ENCODE measurements at regions not wholly inside any gene's neighbourhood (a gene's known extent, or its start where the extent isn't known, plus 50 kb on each side); places are given as distances from the start of the nearest gene placed in this dataset.

DNA sequence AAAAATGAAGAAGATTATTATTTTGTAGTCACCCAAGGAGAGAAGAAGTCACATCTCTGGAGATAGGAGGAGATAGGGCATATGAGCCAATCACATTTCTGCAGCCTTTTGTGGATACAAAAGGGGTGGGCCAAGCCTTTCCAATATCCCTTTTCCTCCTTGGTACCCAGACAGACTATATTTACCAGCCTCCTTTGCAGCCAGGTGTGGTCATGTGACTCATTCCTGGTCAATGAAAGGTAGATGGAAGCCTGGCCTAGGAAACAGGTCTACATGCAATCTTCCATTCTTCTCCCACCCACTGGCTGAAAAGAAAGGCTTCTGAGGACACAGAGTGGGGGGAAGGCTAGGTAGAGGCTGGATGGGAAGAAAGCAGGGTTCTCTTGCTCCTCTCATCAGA lies 58.1 kb upstream of the ERG start:
- Histone ChIP-seq H2AFZ (ENCODE audit: low read depth) (no peak overlapping the region), H3K79me2 (ENCODE audit: insufficient read depth, low read depth) (no peaks in the 10 kb centered on the region), H4K20me1 (ENCODE audit: insufficient read depth) (no peaks in the 10 kb centered on the region), H3K4me1 (ENCODE audit: low read depth, poor library complexity, severe bottlenecking) (no peaks in the 10 kb centered on the region), H3K36me3 (ENCODE audit: insufficient read depth) (no peaks in the 10 kb centered on the region), H3K9ac (no peak overlapping the region), H3K27me3 (ENCODE audit: insufficient read depth, low read depth) (no peaks in the 10 kb centered on the region), H3K4me3 (IDR thresholded peaks at IDR 0.05; ENCODE audit: insufficient read depth, low read depth, low read length) (no peak overlapping the region), H3K27ac (no peak overlapping the region), H3K4me2 (no peak overlapping the region)
- TF ChIP-seq, protein P1, sequence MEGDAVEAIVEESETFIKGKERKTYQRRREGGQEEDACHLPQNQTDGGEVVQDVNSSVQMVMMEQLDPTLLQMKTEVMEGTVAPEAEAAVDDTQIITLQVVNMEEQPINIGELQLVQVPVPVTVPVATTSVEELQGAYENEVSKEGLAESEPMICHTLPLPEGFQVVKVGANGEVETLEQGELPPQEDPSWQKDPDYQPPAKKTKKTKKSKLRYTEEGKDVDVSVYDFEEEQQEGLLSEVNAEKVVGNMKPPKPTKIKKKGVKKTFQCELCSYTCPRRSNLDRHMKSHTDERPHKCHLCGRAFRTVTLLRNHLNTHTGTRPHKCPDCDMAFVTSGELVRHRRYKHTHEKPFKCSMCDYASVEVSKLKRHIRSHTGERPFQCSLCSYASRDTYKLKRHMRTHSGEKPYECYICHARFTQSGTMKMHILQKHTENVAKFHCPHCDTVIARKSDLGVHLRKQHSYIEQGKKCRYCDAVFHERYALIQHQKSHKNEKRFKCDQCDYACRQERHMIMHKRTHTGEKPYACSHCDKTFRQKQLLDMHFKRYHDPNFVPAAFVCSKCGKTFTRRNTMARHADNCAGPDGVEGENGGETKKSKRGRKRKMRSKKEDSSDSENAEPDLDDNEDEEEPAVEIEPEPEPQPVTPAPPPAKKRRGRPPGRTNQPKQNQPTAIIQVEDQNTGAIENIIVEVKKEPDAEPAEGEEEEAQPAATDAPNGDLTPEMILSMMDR (conservative IDR thresholded peaks at IDR 0.05; ENCODE audit: low read depth, low read length) = no peak

DNA sequence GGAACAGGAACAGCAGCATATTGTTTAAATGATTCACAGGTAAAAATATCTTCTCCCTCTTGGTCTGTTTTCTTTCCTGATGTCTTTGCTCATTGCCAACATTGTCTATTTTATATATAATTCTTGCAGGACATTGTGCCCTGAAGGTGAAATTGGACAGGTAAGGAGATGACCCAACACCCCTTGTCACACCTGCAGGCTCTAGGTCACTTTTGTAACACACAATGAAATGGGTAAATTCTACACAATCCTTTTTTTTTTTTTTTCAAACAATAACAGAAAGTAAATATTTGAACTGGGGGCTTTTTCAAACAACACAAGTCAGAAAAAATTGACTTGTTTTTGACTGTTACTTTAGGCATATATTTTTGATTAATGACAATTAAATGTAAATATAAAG lies 62.9 kb upstream of the ERG start:
- no peak overlapping the region for H3K4me2 ChIP-seq
- TF ChIP-seq, protein P1 (conservative IDR thresholded peaks at IDR 0.05; ENCODE audit: low read depth, low read length) = no peak
- H3K27ac ChIP-seq = no peak overlapping the region
- H3K4me1 ChIP-seq (ENCODE audit: low read depth, poor library complexity, severe bottlenecking) = no peaks in the 10 kb centered on the region
- no peak overlapping the region for H2AFZ ChIP-seq (ENCODE audit: low read depth)
- H4K20me1 ChIP-seq (ENCODE audit: insufficient read depth) = no peaks in the 10 kb centered on the region
- H3K36me3 ChIP-seq (ENCODE audit: insufficient read depth) = no peaks in the 10 kb centered on the region
- no peaks in the 10 kb centered on the region for H3K27me3 ChIP-seq (ENCODE audit: insufficient read depth, low read depth)
- no peak overlapping the region for H3K9ac ChIP-seq
- no peaks in the 10 kb centered on the region for H3K79me2 ChIP-seq (ENCODE audit: insufficient read depth, low read depth)
- no peak overlapping the region for H3K4me3 ChIP-seq (IDR thresholded peaks at IDR 0.05; ENCODE audit: insufficient read depth, low read depth, low read length)

DNA sequence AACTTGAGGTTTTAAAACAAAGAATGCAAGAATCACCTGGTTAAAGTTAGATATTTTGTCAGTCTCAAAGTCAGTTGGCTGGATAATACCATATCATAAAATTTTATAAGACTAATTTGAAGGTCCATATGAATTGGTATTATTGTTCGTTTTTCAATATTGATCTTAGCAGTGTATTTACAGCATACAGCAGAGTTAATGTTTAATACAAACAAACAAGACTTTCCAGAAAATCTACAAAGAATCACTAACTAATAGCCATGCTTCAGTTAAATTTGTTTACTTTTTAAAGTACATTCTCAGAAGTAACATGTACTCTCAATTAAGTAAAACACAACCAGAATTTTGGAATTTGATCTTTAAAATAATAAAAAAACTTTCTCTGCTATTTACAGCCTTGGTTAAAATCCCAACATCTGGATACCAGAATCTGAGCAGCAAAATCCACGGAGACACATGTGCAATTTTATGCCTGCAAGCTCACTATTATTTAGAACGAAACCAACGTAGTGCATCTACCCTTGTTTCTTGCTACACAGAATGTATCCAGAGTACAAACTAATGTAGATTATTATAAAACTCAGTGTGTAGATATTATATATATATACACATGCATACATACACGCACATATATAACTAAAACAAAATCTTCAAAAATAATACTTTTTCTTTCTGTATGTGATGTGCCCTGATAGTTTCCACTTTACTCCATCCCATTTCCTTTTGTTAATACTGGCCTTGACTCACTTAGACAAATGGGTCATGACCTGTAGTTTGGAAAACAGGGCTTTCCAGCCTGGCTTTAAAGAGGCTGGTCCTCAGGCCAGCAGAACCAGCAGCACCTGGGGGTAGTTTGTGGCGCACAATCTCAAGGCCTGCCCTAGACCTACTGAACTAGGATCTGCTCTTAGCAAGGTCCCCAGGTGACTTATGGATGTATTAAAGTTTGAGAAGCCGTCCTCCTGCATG lies 63.6 kb upstream of the ERG start:
- H3K4me3 ChIP-seq (IDR thresholded peaks at IDR 0.05; ENCODE audit: insufficient read depth, low read depth, low read length) = no peak overlapping the region
- no peaks in the 10 kb centered on the region for H3K27me3 ChIP-seq (ENCODE audit: insufficient read depth, low read depth)
- H3K4me1 ChIP-seq (ENCODE audit: low read depth, poor library complexity, severe bottlenecking) = no peaks in the 10 kb centered on the region
- no peak overlapping the region for H3K27ac ChIP-seq
- TF ChIP-seq, protein P1 (conservative IDR thresholded peaks at IDR 0.05; ENCODE audit: low read depth, low read length) = no peak
- H3K4me2 ChIP-seq = no peak overlapping the region
- no peaks in the 10 kb centered on the region for H4K20me1 ChIP-seq (ENCODE audit: insufficient read depth)
- H3K9ac ChIP-seq = no peak overlapping the region
- H3K79me2 ChIP-seq (ENCODE audit: insufficient read depth, low read depth) = no peaks in the 10 kb centered on the region
- no peak overlapping the region for H2AFZ ChIP-seq (ENCODE audit: low read depth)
- H3K36me3 ChIP-seq (ENCODE audit: insufficient read depth) = no peaks in the 10 kb centered on the region

DNA sequence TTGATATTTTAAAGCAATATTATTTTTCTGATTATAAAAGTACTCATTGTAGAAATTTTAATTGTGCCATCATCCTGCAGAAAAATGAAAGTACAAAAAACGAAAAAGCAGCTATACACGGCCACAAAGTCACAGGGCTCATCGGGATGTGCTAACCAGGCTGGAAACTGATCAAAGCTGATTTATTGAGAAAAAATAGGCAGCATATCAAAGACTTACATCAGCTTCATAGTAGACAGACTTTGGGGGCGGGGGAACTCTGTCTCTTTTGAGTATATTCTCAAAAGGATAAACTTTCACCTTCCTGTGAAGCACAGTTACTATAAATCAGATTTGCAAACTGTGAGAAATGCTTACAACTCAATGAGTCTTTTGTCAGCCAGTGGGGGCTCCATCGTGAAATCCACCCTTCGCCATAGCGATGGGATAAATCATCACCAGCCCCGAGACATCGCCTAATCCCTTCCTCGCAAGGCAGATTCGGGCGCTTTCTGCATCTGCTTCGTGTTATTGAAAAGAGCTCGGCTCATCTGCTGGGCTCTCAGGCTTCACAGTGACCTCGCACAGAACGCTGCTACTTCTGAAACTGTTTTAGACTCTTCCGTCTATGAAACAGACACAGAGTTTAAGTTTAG lies 69.2 kb upstream of the ERG start:
- no peak overlapping the region for H3K4me2 ChIP-seq
- H3K9ac ChIP-seq = no peak overlapping the region
- H2AFZ ChIP-seq (ENCODE audit: low read depth) = no peak overlapping the region
- no peaks in the 10 kb centered on the region for H3K4me1 ChIP-seq (ENCODE audit: low read depth, poor library complexity, severe bottlenecking)
- H3K27me3 ChIP-seq (ENCODE audit: insufficient read depth, low read depth) = no peaks in the 10 kb centered on the region
- no peaks in the 10 kb centered on the region for H3K79me2 ChIP-seq (ENCODE audit: insufficient read depth, low read depth)
- no peaks in the 10 kb centered on the region for H3K36me3 ChIP-seq (ENCODE audit: insufficient read depth)
- H3K4me3 ChIP-seq (IDR thresholded peaks at IDR 0.05; ENCODE audit: insufficient read depth, low read depth, low read length) = no peak overlapping the region
- no peak overlapping the region for H3K27ac ChIP-seq
- TF ChIP-seq, protein P1 (conservative IDR thresholded peaks at IDR 0.05; ENCODE audit: low read depth, low read length) = no peak
- no peaks in the 10 kb centered on the region for H4K20me1 ChIP-seq (ENCODE audit: insufficient read depth)

All from KMS-11 (cell line).